ENCODE measurements at regions not wholly inside any gene's neighbourhood (a gene's known extent, or its start where the extent isn't known, plus 50 kb on each side); places are given as distances from the start of the nearest gene placed in this dataset.

- Histone ChIP-seq H3K36me3 (no peaks in the 10 kb centered on the region), H3K4me1 (peaks cover 8 to 20% (median 9%) of the 10 kb centered on the region in 3 donors), H3K4me3 (no peak overlapping the region), H3K27ac (no peak overlapping the region), H3K9me3 (no peaks in the 10 kb centered on the region), H3K27me3 (peaks cover 0 to 64% (median 0%) of the 10 kb centered on the region in 4 donors)
- no peak for DNase-seq
- intact Hi-C loops (cut with DNase I): loop anchor here (5.0 to 10.0 kb wide), 2 partner anchors 183 to 361 kb away; no protein-coding TSS in a partner anchor
- no peak for TF ChIP-seq POLR2A (IDR thresholded peaks at IDR 0.05)
- no peak for TF ChIP-seq CTCF (IDR thresholded peaks at IDR 0.05)
- 66 to 72% methylated on average over 12 of the region's 17 CpGs for WGBS, 2 donors
These were observed 71.6 kb upstream of the CASZ1 start for GRCh38 chr1:10867914-10868598.

- peaks cover 0 to 59% (median 0%) of the 10 kb centered on the region in 4 donors for H3K27me3 ChIP-seq
- no peaks in the 10 kb centered on the region for H3K36me3 ChIP-seq
- H3K4me3 ChIP-seq: no peak overlapping the region
- WGBS, 2 donors: 64 to 69% methylated on average over 6 of the region's 6 CpGs
- TF ChIP-seq CTCF (IDR thresholded peaks at IDR 0.05) (no peak), POLR2A (IDR thresholded peaks at IDR 0.05) (no peak)
- intact Hi-C loops (cut with DNase I): loop anchor here (5.0 to 10.0 kb wide), 2 partner anchors 184 to 361 kb away; no protein-coding TSS in a partner anchor
- DNase-seq: no peak
- H3K9me3 ChIP-seq: no peaks in the 10 kb centered on the region
- H3K4me1 ChIP-seq: peaks cover 8 to 20% (median 9%) of the 10 kb centered on the region in 3 donors
- no peak overlapping the region for H3K27ac ChIP-seq
These were observed 72.1 kb upstream of the CASZ1 start for GRCh38 chr1:10868599-10868965.

- intact Hi-C loops (cut with DNase I): loop anchor here (5.0 to 10.0 kb wide), 2 partner anchors 185 to 363 kb away; no protein-coding TSS in a partner anchor
- WGBS, 2 donors: 25 to 33% methylated on average over 1 of the region's 1 CpG
- Histone ChIP-seq H3K9me3 (no peaks in the 10 kb centered on the region), H3K36me3 (no peaks in the 10 kb centered on the region), H3K27me3 (peaks cover 0 to 52% (median 0%) of the 10 kb centered on the region in 4 donors), H3K27ac (no peak overlapping the region), H3K4me1 (peaks cover 8 to 20% (median 9%) of the 10 kb centered on the region in 3 donors), H3K4me3 (no peak overlapping the region)
- DNase-seq: no peak
- TF ChIP-seq POLR2A (IDR thresholded peaks at IDR 0.05) (no peak), CTCF (IDR thresholded peaks at IDR 0.05) (no peak)
These were observed 73.5 kb upstream of the CASZ1 start for GRCh38 chr1:10869933-10870332.

GRCh38 chr1:10870493-10871096, 74.1 kb upstream of the CASZ1 start:
- Histone ChIP-seq H3K4me3 (no peak overlapping the region), H3K27ac (no peak overlapping the region), H3K9me3 (no peaks in the 10 kb centered on the region), H3K27me3 (peaks cover 0 to 52% (median 0%) of the 10 kb centered on the region in 4 donors), H3K4me1 (peaks cover 8 to 20% (median 9%) of the 10 kb centered on the region in 3 donors), H3K36me3 (no peaks in the 10 kb centered on the region)
- TF ChIP-seq CTCF (IDR thresholded peaks at IDR 0.05) (no peak), POLR2A (IDR thresholded peaks at IDR 0.05) (no peak)
- DNase-seq: no peak
- 45 to 60% methylated on average over 5 of the region's 5 CpGs for WGBS, 2 donors
- intact Hi-C loops (cut with DNase I): no loop called here

GRCh38 chr1:10873189-10873588, 76.7 kb upstream of the CASZ1 start:
- intact Hi-C loops (cut with DNase I): no loop called here
- no peak overlapping the region for H3K27ac ChIP-seq
- WGBS, 2 donors: 66 to 77% methylated on average over 4 of the region's 6 CpGs
- no peaks in the 10 kb centered on the region for H3K36me3 ChIP-seq
- peaks cover 0 to 28% (median 0%) of the 10 kb centered on the region in 4 donors for H3K27me3 ChIP-seq
- TF ChIP-seq CTCF (IDR thresholded peaks at IDR 0.05) (no peak), POLR2A (IDR thresholded peaks at IDR 0.05) (no peak)
- H3K4me3 ChIP-seq: no peak overlapping the region
- H3K4me1 ChIP-seq: no peaks in the 10 kb centered on the region
- no peak for DNase-seq
- H3K9me3 ChIP-seq: no peaks in the 10 kb centered on the region

All from esophagus squamous epithelium (tissue), 5 donors.